GM12891 (cell line): ENCODE measurements at regions not wholly inside any gene's neighbourhood (a gene's known extent, or its start where the extent isn't known, plus 50 kb on each side); places are given as distances from the start of the nearest gene placed in this dataset.

ENCODE experiments used
- POLR2A ChIP-seq: IDR thresholded peaks from 2 replicates; pipeline ENCODE4 v1.6.1; 2011; ENCODE audit warnings: low read depth, low read length, control low read depth
- POLR2AphosphoS5 ChIP-seq: IDR thresholded peaks from 2 replicates; pipeline ENCODE4 v1.6.1; 2011; ENCODE audit warnings: low read depth, low read length, control low read depth
- POU2F2 ChIP-seq: IDR thresholded peaks from 2 replicates; pipeline ENCODE4 v1.6.1; 2011; ENCODE audit warnings: low read depth, mild to moderate bottlenecking, control low read depth, low read length, moderate library complexity
- SPI1 ChIP-seq: IDR thresholded peaks from 2 replicates; pipeline ENCODE4 v1.6.1; 2011; ENCODE audit warnings: low read depth, low read length, control low read depth
- TAF1 ChIP-seq: IDR thresholded peaks from 2 replicates; pipeline ENCODE4 v1.6.1; 2011; ENCODE audit warnings: low read depth, low read length, control low read depth

DNA sequence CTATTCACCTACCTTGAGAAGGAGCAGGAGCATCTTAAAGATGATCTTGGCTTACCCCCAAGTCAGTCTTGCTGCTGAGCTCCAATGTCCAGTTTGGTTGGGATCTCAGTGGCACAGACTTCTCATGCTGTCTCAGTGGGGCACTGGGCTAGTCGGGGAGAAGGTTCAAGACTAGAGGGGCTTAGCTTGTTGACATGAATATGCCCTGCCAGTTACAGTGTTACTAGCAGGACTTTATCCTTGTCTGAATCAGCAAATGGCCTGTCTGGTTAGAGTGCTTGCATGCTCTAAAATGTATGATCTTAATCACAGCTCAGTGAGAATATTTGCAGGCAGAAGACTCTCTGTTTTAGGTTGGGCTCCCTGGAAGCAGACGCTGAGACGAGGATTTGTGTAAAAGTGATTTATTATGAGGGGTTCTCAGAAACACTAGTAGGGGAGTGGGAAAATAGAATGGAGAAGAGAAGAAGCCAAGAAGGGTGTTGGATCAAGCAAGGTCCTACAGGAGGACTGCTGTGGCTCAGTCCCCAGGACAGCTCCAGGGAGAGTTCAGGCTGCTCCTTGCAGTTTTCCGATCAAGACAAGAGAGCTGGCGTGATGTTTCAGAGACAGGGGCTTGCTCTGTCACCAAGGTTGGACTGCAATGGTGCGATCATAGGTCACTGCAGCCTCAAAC, 150.4 kb upstream of the HS3ST2 start:
- TF ChIP-seq TAF1: no peak
- no peak for TF ChIP-seq POLR2AphosphoS5
- no peak for TF ChIP-seq POLR2A
- TF ChIP-seq POU2F2: no peak
- no peak for TF ChIP-seq SPI1
